Esophagus squamous epithelium (tissue), 5 donors: ENCODE measurements at regions not wholly inside any gene's neighbourhood (a gene's known extent, or its start where the extent isn't known, plus 50 kb on each side); places are given as distances from the start of the nearest gene placed in this dataset.

Source experiments
- DNase-seq: peaks from one replicate; lab custom pipeline; 2025; lab: John Stamatoyannopoulos, UW
- H3K27ac ChIP-seq, 4 donors: fragments of 200-600 bp; sonication (generic); one replicate each; pipeline ENCODE4 v1.5.1; 2016 to 2019; ENCODE audit warnings: mild to moderate bottlenecking in 1 of 4
- H3K27me3 ChIP-seq, 4 donors: fragments of 200-600 bp; sonication (generic); 1 replicate in 3 of 4; 2 replicates in 1 of 4; pipeline versions ENCODE4 v1.5.1 to v1.6.0; 2017 to 2021; ENCODE audit warnings: antibody characterized with exemption in 1 of 4
- H3K36me3 ChIP-seq, 3 donors: fragments of 200-600 bp; sonication (generic); one replicate each; pipeline ENCODE4 v1.5.1; 2016 to 2019
- H3K4me1 ChIP-seq, 3 donors: fragments of 200-600 bp; sonication (generic); one replicate each; pipeline ENCODE4 v1.5.1; 2017 to 2019
- H3K4me3 ChIP-seq, 4 donors: fragments of 200-600 bp; sonication (generic); 1 replicate in 3 of 4; 2 replicates in 1 of 4; pipeline ENCODE4 v1.5.1; 2016 to 2019; ENCODE audit warnings: mild to moderate bottlenecking in 2 of 4, moderate library complexity in 1 of 4
- H3K9me3 ChIP-seq, 3 donors: fragments of 200-600 bp; sonication (generic); one replicate each; pipeline ENCODE4 v1.5.1; 2016 to 2019
- CTCF ChIP-seq, 6 experiments: fragments of 450-650 bp in 4 of 6; fragments of 200-600 bp in 2 of 6; sonication (generic) in 2 of 6; IDR thresholded peaks; one replicate each; pipeline ENCODE4 v1.5.1; 2016 to 2019; ENCODE audit warnings: antibody characterized with exemption in 6 of 6, mild to moderate bottlenecking in 4 of 6, moderate library complexity in 4 of 6
- POLR2A ChIP-seq, 4 donors: fragments of 450-650 bp; IDR thresholded peaks; one replicate each; pipeline ENCODE4 v1.6.1; 2017; ENCODE audit warnings: antibody characterized with exemption in 4 of 4, mild to moderate bottlenecking in 4 of 4, moderate library complexity in 3 of 4
- WGBS, 2 donors: methylation state at CpG; one replicate each; pipeline ENCODE4 v1.1.5; 2018; 5-methylcytosine and 5-hydroxymethylcytosine counted together
- intact Hi-C: fragments of 100-400 bp; cut with DNase I; formaldehyde crosslinking; loops from one replicate; pipeline ENCODE4 v1.15.0; 2022
- donor health status: DM: yes; HTN: yes; CAD: no.

GRCh38 chr13:19324325-19324724, 142.7 kb upstream of the TUBA3C start:
- H3K36me3 ChIP-seq = no peaks in the 10 kb centered on the region
- no peaks in the 10 kb centered on the region for H3K4me1 ChIP-seq
- no peak for DNase-seq
- no peaks in the 10 kb centered on the region for H3K27me3 ChIP-seq
- intact Hi-C loops = no loop called here
- H3K9me3 ChIP-seq = peaks cover 0 to 17% (median 10%) of the 10 kb centered on the region in 3 donors
- no peak overlapping the region for H3K27ac ChIP-seq
- TF ChIP-seq CTCF (IDR thresholded peaks at IDR 0.05) (no peak), POLR2A (IDR thresholded peaks at IDR 0.05) (no peak)
- H3K4me3 ChIP-seq = no peak overlapping the region

GRCh38 chr13:19321222-19321621, 139.6 kb upstream of the TUBA3C start:
- Histone ChIP-seq H3K4me3 (no peak overlapping the region), H3K27ac (no peak overlapping the region), H3K4me1 (no peaks in the 10 kb centered on the region), H3K36me3 (no peaks in the 10 kb centered on the region), H3K9me3 (peaks cover 0 to 17% (median 10%) of the 10 kb centered on the region in 3 donors), H3K27me3 (no peaks in the 10 kb centered on the region)
- TF ChIP-seq CTCF (IDR thresholded peaks at IDR 0.05) = no peak
- no peak for TF ChIP-seq POLR2A (IDR thresholded peaks at IDR 0.05)
- intact Hi-C loops = no loop called here
- DNase-seq = no peak
- 64 to 76% methylated on average over 3 of the region's 3 CpGs for WGBS, 2 donors

GRCh38 chr13:19305434-19305833, 123.8 kb upstream of the TUBA3C start:
- Histone ChIP-seq H3K27me3 (no peaks in the 10 kb centered on the region), H3K36me3 (no peaks in the 10 kb centered on the region), H3K9me3 (peaks cover 0 to 10% (median 0%) of the 10 kb centered on the region in 3 donors), H3K4me3 (no peak overlapping the region), H3K27ac (no peak overlapping the region), H3K4me1 (no peaks in the 10 kb centered on the region)
- intact Hi-C loops = no loop called here
- DNase-seq = no peak
- WGBS, 2 donors = 81 to 85% methylated on average over 13 to 17 of the region's 17 CpGs
- TF ChIP-seq POLR2A (IDR thresholded peaks at IDR 0.05) = no peak
- TF ChIP-seq CTCF (IDR thresholded peaks at IDR 0.05) = no peak

- TF ChIP-seq POLR2A (IDR thresholded peaks at IDR 0.05) (no peak), CTCF (IDR thresholded peaks at IDR 0.05) (no peak)
- DNase-seq = no peak
- Histone ChIP-seq H3K9me3 (no peaks in the 10 kb centered on the region), H3K36me3 (no peaks in the 10 kb centered on the region), H3K27ac (no peak overlapping the region), H3K4me1 (no peaks in the 10 kb centered on the region), H3K4me3 (no peak overlapping the region), H3K27me3 (no peaks in the 10 kb centered on the region)
- intact Hi-C loops = no loop called here
- WGBS, 2 donors = 43 to 52% methylated on average over 2 to 3 of the region's 3 CpGs
Observed at GRCh38 chr13:19289180-19289579, 107.6 kb upstream of the TUBA3C start.

- no peak overlapping the region for H3K27ac ChIP-seq
- no peak for DNase-seq
- H3K4me1 ChIP-seq = no peaks in the 10 kb centered on the region
- 11 to 32% methylated on average over 1 of the region's 1 CpG for WGBS, 2 donors
- no peaks in the 10 kb centered on the region for H3K9me3 ChIP-seq
- no peaks in the 10 kb centered on the region for H3K27me3 ChIP-seq
- intact Hi-C loops = no loop called here
- TF ChIP-seq POLR2A (IDR thresholded peaks at IDR 0.05) (no peak), CTCF (IDR thresholded peaks at IDR 0.05) (no peak)
- H3K36me3 ChIP-seq = no peaks in the 10 kb centered on the region
- no peak overlapping the region for H3K4me3 ChIP-seq
Observed at GRCh38 chr13:19283836-19284235, 102.2 kb upstream of the TUBA3C start.
